ENCODE measurements at regions not wholly inside any gene's neighbourhood (a gene's known extent, or its start where the extent isn't known, plus 50 kb on each side); places are given as distances from the start of the nearest gene placed in this dataset.

- no peak for DNase-seq (ENCODE audit: low read depth in 1 of 2, low spot score in 1 of 2)
- no peak for TF ChIP-seq JUND (IDR thresholded peaks at IDR 0.05; ENCODE audit: low read depth)
- in situ Hi-C loops (cut with HindIII; ENCODE audit: low pct_unique_long_range_greater_than_20kb, low sequenced_read_pairs) = no loop called here
Measured at GRCh38 chr1:98327220-98327861, 334.2 kb upstream of the SNX7 start.

DNA sequence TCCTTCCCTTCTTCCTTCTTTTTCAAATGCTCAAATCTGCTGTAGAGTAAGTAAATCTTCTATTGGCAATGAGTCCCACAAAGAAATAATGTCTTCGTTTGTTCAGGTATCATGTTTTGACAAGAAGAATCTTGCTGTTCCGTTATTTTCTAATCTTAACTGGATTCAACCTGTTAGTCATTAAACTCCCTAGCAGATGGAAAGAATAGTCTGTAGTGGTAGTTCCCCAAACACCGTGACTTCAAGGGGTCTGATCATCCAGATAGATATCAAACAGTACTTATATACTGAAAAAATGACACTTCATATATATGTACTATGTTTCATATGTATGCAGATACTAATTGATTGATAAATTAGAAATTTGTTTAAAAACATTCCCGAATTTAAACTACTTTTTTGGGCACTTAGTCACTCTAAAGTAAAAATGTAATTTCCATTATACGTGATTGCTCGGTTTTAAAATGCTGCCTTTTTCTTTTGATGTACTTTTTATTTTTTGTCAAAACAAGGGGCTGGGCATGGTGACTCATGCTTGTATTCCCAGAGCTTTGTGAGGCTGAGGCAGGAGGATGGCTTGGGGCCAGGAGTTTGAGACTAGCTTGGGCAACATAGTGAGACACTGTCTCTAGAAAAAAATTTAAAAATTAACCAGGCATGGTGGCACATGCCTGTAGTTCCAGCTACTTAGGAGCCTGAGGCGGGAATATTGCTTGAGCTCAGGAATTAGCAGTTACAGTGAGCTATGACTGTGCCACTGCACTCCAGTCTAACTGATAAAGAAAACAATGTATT, 335.7 kb upstream of the SNX7 start:
- in situ Hi-C loops (cut with HindIII; ENCODE audit: low pct_unique_long_range_greater_than_20kb, low sequenced_read_pairs) = no loop called here

DNA sequence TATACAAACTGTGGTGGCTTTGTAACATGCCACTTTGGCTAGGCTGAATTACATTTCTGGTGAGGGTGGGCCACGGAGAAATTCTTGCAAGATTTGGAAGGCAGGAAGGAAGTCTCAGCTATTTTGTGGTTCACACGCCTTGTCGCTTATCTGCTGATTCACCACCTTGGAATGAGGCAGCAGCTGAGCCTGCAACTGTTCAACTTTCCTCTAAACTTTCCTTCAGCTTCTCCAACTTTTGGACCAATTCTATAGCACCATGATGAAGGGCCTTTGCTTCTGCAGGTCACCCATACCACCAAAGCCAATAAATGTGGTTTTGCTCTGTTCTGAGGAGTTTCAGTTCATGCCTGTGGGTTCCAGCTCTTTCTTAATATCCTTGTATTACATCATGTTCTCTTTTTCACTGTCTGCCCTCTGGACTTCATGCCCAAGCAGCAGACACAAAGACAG, 337.6 kb upstream of the SNX7 start:
- in situ Hi-C loops (cut with HindIII; ENCODE audit: low pct_unique_long_range_greater_than_20kb, low sequenced_read_pairs) = no loop called here
- no peak for DNase-seq (ENCODE audit: low read depth in 1 of 2, low spot score in 1 of 2)
- no peak for TF ChIP-seq JUND (IDR thresholded peaks at IDR 0.05; ENCODE audit: low read depth)

More for the DNA sequence above, 335.7 kb upstream of the SNX7 start:
- DNase-seq (ENCODE audit: low read depth in 1 of 2, low spot score in 1 of 2) = no peak
- TF ChIP-seq JUND (IDR thresholded peaks at IDR 0.05; ENCODE audit: low read depth) = no peak

DNA sequence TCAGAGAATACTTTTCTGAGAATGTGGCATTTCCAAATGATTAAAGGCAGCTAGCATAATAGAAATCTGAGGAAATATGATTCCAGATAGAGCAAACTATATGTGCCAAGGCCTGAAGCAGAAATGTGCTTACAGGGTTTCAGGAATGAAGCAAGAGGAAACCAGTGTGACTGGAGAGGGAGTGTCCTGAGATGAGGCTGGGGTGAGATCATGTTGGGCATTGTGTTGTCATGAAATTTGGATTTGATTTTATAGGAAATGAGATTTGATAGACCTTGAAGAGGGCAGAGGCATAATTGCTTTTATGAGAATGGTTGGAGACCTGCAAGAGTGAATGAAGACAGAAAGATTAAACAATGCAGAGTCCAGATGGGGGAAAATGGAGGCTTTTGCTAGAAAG, 338.1 kb upstream of the SNX7 start:
- in situ Hi-C loops (cut with HindIII; ENCODE audit: low pct_unique_long_range_greater_than_20kb, low sequenced_read_pairs) = no loop called here
- TF ChIP-seq JUND (IDR thresholded peaks at IDR 0.05; ENCODE audit: low read depth) = no peak
- DNase-seq (ENCODE audit: low read depth in 1 of 2, low spot score in 1 of 2) = no peak

DNA sequence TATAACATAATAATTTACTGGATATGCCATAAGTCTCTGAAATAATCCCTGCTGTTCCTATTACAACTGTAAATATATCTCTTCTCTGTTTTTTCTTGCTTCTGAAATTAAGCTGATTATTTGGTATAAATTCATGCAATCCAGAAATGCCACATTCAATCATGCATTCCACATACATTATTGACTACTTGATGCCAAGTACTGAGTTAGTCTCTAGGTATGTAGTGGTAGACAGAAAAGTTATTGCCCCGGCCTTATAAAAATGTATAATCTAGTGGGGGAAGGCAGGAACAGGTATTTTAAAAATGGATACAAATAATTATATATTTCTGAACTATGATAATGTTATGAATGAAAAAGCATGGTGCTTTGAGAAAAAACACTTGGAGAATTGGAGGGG, 338.6 kb upstream of the SNX7 start:
- TF ChIP-seq JUND (IDR thresholded peaks at IDR 0.05; ENCODE audit: low read depth) = no peak
- DNase-seq (ENCODE audit: low read depth in 1 of 2, low spot score in 1 of 2) = no peak
- in situ Hi-C loops (cut with HindIII; ENCODE audit: low pct_unique_long_range_greater_than_20kb, low sequenced_read_pairs) = no loop called here

DNA sequence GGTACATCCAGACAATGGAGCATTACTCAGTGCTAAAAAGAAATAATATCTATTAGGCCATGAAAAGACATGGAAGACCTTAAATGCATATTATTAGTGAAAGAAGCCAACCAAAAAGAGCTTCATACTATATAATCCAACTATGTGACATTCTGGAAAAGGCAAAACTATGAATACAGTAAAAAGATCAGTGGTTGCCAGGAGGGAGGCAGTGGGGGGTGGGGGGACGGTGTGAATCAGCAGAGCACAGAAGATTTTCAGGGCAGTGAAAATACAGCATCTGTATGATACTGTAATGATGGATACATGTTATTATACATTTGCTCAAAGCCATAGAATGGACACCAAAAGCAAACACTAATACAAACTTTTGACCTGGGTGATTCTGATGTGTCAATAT, 339.4 kb upstream of the SNX7 start:
- TF ChIP-seq JUND (IDR thresholded peaks at IDR 0.05; ENCODE audit: low read depth) = no peak
- DNase-seq (ENCODE audit: low read depth in 1 of 2, low spot score in 1 of 2) = no peak
- in situ Hi-C loops (cut with HindIII; ENCODE audit: low pct_unique_long_range_greater_than_20kb, low sequenced_read_pairs) = no loop called here

GRCh38 chr1:98321191-98321590, 340.3 kb upstream of the SNX7 start:
- no peak for TF ChIP-seq JUND (IDR thresholded peaks at IDR 0.05; ENCODE audit: low read depth)
- in situ Hi-C loops (cut with HindIII; ENCODE audit: low pct_unique_long_range_greater_than_20kb, low sequenced_read_pairs) = no loop called here
- no peak for DNase-seq (ENCODE audit: low read depth in 1 of 2, low spot score in 1 of 2)

- in situ Hi-C loops (cut with HindIII; ENCODE audit: low pct_unique_long_range_greater_than_20kb, low sequenced_read_pairs) = no loop called here
- no peak for DNase-seq (ENCODE audit: low read depth in 1 of 2, low spot score in 1 of 2)
- no peak for TF ChIP-seq JUND (IDR thresholded peaks at IDR 0.05; ENCODE audit: low read depth)
Measured at GRCh38 chr1:98316286-98316905, 345.1 kb upstream of the SNX7 start.

DNA sequence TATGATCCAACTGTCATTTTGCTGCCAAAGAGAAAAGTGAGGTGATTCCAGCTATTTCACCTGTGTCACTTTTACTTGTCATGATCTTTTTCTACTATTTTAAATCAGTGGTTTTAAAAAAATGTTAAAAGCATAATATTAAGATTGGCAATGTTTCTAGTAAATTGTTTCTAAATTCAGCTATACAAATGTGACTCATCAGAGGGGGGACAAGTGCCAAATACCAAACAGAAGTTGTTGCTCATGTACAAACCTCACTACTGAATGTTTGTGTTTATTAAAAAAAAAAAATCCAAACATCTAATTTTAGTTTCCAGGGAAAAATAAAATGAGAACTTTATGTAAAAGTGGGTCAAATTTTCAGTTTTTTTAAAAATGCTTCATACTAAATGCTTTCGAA, 346.2 kb upstream of the SNX7 start:
- no peak for DNase-seq (ENCODE audit: low read depth in 1 of 2, low spot score in 1 of 2)
- in situ Hi-C loops (cut with HindIII; ENCODE audit: low pct_unique_long_range_greater_than_20kb, low sequenced_read_pairs) = no loop called here
- TF ChIP-seq JUND (IDR thresholded peaks at IDR 0.05; ENCODE audit: low read depth) = no peak

DNA sequence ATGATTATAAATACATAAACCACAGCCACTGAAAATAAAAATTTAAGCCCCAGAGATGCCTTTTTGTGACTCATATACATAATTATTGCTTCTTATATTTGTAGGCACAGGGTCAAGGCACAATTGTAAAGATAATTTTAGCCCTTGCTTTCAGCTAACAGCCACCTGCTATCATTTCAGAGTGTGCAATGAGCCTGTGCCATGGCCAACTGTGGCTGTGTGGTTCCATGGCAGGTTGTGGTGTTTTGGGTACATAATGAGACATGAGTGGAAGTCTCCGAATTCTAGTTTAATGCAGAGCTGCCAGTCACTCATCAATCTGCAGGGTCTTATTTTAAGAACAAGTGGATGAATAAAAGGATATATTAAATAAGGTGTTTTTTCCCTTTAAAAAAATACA, 346.9 kb upstream of the SNX7 start:
- no peak for DNase-seq (ENCODE audit: low read depth in 1 of 2, low spot score in 1 of 2)
- TF ChIP-seq JUND (IDR thresholded peaks at IDR 0.05; ENCODE audit: low read depth) = no peak
- in situ Hi-C loops (cut with HindIII; ENCODE audit: low pct_unique_long_range_greater_than_20kb, low sequenced_read_pairs) = no loop called here

DNA sequence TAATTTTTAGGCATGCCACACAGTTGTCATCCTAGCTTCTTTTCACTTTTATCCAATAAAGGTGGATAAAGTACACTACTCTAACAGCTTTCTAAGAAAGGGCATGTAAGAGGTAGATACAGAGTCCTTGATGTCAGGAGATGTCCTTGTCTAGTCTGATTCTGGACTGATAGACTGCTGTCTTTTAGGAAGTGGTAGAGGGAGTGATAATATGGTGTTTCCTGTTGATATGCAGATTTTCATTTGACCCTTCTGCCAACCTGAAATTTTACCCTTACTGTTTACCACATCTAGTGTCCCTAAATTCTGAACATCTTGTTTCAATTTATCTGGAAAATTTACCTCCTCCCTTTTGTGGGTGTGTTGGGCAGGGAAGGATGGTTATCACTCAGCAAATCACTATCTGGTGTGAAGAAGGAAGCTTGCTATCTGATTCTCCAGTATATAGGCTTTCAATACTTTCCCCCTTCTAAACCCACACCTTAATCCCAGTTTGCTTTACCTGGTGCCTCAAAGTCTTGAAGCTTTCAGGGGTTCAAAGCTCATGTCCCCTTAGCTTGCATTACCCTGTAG, 354.9 kb upstream of the SNX7 start:
- no peak for TF ChIP-seq JUND (IDR thresholded peaks at IDR 0.05; ENCODE audit: low read depth)
- DNase-seq (ENCODE audit: low read depth in 1 of 2, low spot score in 1 of 2) = no peak
- in situ Hi-C loops (cut with HindIII; ENCODE audit: low pct_unique_long_range_greater_than_20kb, low sequenced_read_pairs) = no loop called here

DNA sequence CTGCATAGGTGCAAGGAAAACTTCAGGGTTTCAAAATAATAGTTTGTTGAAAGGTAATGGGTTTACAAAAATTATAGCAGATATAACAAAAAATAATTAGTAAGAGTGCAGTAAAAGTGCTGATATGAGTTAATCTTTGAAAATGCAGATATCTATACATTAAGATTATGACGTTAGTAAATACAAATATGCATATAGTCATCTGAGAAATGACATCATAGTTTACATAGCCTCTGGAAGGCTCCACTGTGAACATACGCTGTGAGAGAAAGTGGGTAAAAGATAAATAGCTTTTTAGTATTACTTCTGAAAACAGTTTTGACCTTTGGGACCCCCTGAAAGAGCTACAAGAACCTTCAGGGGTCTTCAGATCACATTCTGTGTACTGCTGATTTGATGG, 356.2 kb upstream of the SNX7 start:
- in situ Hi-C loops (cut with HindIII; ENCODE audit: low pct_unique_long_range_greater_than_20kb, low sequenced_read_pairs) = no loop called here
- TF ChIP-seq JUND (IDR thresholded peaks at IDR 0.05; ENCODE audit: low read depth) = no peak
- no peak for DNase-seq (ENCODE audit: low read depth in 1 of 2, low spot score in 1 of 2)

GRCh38 chr1:98304888-98305287, 356.6 kb upstream of the SNX7 start:
- TF ChIP-seq JUND (IDR thresholded peaks at IDR 0.05; ENCODE audit: low read depth) = no peak
- DNase-seq (ENCODE audit: low read depth in 1 of 2, low spot score in 1 of 2) = no peak
- in situ Hi-C loops (cut with HindIII; ENCODE audit: low pct_unique_long_range_greater_than_20kb, low sequenced_read_pairs) = no loop called here

Data from T47D (cell line).